Effector CD4-positive, alpha-beta T cell (primary cell): ENCODE measurements at regions not wholly inside any gene's neighbourhood (a gene's known extent, or its start where the extent isn't known, plus 50 kb on each side); places are given as distances from the start of the nearest gene placed in this dataset.

Source experiments
- DNase-seq: peaks from one replicate; pipeline ENCODE4 v3.0.0-alpha.2; 2020

- no peak for DNase-seq
Measured at GRCh38 chr2:2845806-2846315, 514.8 kb upstream of the MYT1L start.

- DNase-seq, result no peak
Measured at GRCh38 chr2:2845267-2845666, 514.2 kb upstream of the MYT1L start.

- no peak for DNase-seq
Measured at GRCh38 chr2:2843969-2844548, 513.0 kb upstream of the MYT1L start.

GRCh38 chr2:2842466-2842865 is 511.4 kb upstream of the MYT1L start:
- no peak for DNase-seq

GRCh38 chr2:2840681-2841300 is 509.7 kb upstream of the MYT1L start:
- no peak for DNase-seq

GRCh38 chr2:2839782-2840531 is 508.9 kb upstream of the MYT1L start:
- DNase-seq, result no peak

GRCh38 chr2:2839393-2839781 is 508.3 kb upstream of the MYT1L start:
- DNase-seq, result no peak

GRCh38 chr2:2838548-2838845 is 507.4 kb upstream of the MYT1L start:
- DNase-seq, result no peak

- DNase-seq, result no peak
Measured at GRCh38 chr2:2837746-2838547, 506.9 kb upstream of the MYT1L start.

GRCh38 chr2:2836343-2837070 is 505.4 kb upstream of the MYT1L start:
- no peak for DNase-seq

GRCh38 chr2:2834516-2835254 is 503.6 kb upstream of the MYT1L start:
- no peak for DNase-seq

GRCh38 chr2:2834105-2834504 is 503.0 kb upstream of the MYT1L start:
- DNase-seq, result no peak

GRCh38 chr2:2832657-2833056 is 501.6 kb upstream of the MYT1L start:
- DNase-seq, result no peak

GRCh38 chr2:2831633-2832032 is 500.6 kb upstream of the MYT1L start:
- DNase-seq, result no peak

GRCh38 chr2:2830576-2830975 is 499.5 kb upstream of the MYT1L start:
- DNase-seq, result no peak

- no peak for DNase-seq
Measured at GRCh38 chr2:2828774-2829368, 497.8 kb upstream of the MYT1L start.

- no peak for DNase-seq
Measured at GRCh38 chr2:2827761-2828221, 496.7 kb upstream of the MYT1L start.

GRCh38 chr2:2827046-2827636 is 496.1 kb upstream of the MYT1L start:
- no peak for DNase-seq

- no peak for DNase-seq
Measured at GRCh38 chr2:2826621-2827020, 495.5 kb upstream of the MYT1L start.

GRCh38 chr2:2826209-2826551 is 495.1 kb upstream of the MYT1L start:
- no peak for DNase-seq

- DNase-seq, result no peak
Measured at GRCh38 chr2:2825516-2826208, 494.6 kb upstream of the MYT1L start.
